DOHH2 (cell line): ENCODE measurements at regions not wholly inside any gene's neighbourhood (a gene's known extent, or its start where the extent isn't known, plus 50 kb on each side); places are given as distances from the start of the nearest gene placed in this dataset.

ENCODE experiments used
- CTCF ChIP-seq: fragments of 200-600 bp; sonication (generic); IDR thresholded peaks from one replicate; pipeline ENCODE4 v1.5.1; 2014; ENCODE audit warnings: antibody characterized with exemption, mild to moderate bottlenecking, low read depth, low read length; ENCODE audit not compliant: poor library complexity, severe bottlenecking
- EZH2phosphoT487 ChIP-seq: fragments of 200-600 bp; sonication (generic); IDR thresholded peaks from 2 replicates; pipeline ENCODE4 v1.6.1; 2017; ENCODE audit warnings: borderline replicate concordance, mild to moderate bottlenecking, antibody characterized with exemption, low read length, moderate library complexity, mixed read lengths

- TF ChIP-seq CTCF: no peak
- TF ChIP-seq EZH2phosphoT487: no peak
Measured at GRCh38 chr13:73599232-73600128, 534.7 kb downstream of the KLF12 start.
